ENCODE measurements at regions not wholly inside any gene's neighbourhood (a gene's known extent, or its start where the extent isn't known, plus 50 kb on each side); places are given as distances from the start of the nearest gene placed in this dataset.
"Not testable (repeated sequence)": the region's sequence is repeated elsewhere in the genome, so short reads cannot be mapped to it uniquely, and the experiment has no call there.

DNA sequence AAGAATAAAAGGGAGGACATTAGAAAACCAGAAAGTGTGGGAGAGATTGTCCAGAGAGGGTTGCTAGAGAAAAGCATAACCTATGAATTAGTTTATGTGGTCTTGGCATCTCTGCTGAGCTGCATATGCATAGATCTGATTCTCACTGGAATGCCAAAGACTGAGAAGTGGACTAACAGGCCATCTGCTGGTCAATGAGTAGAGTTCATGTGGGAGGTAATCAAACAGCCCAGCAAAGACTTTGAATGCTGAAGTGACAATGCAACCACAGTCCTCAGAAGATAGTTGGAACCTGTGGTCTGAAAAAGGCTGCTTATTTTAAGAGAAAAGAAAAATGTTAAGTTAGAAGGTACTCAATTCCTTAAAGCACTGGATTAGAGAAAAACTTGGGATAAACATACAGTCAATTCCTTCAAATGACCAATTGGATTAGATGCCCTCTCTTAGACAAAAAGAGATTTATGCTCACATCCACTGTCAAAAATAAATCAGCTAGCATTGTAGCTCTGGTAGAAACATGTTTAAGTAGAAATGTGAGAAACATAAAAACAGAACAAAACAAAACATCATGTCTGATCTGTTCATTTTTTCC is 382.8 kb downstream of the AMY1C start:
- no peaks in the 10 kb centered on the region for H3K9me3 ChIP-seq (replicated peaks; ENCODE audit: insufficient read depth, low read length)
- no peak overlapping the region for H3K27ac ChIP-seq (ENCODE audit: low read length)
- H3K79me2 ChIP-seq (ENCODE audit: low read length), result no peaks in the 10 kb centered on the region
- no peak overlapping the region for H3K4me3 ChIP-seq (ENCODE audit: low read length)
- H3K36me3 ChIP-seq (replicated peaks; ENCODE audit: insufficient read depth, low read length), result no peaks in the 10 kb centered on the region
- H3F3A ChIP-seq (ENCODE audit: insufficient read depth, low read length), result no peaks in the 10 kb centered on the region
- H3K4me1 ChIP-seq (ENCODE audit: low read length), result no peaks in the 10 kb centered on the region
- H4K20me1 ChIP-seq (ENCODE audit: insufficient read depth, low read length), result no peaks in the 10 kb centered on the region
- DNase-seq, result peak; percentile 48
- no peak overlapping the region for H2AFZ ChIP-seq (ENCODE audit: low read length)
- no peak overlapping the region for H3K4me2 ChIP-seq (ENCODE audit: low read depth, low read length)
- H3K9ac ChIP-seq (ENCODE audit: low read length), result no peak overlapping the region
- no peaks in the 10 kb centered on the region for H3K9me2 ChIP-seq (replicated peaks; ENCODE audit: insufficient read depth, low read length)
- no peaks in the 10 kb centered on the region for H3K27me3 ChIP-seq (replicated peaks; ENCODE audit: insufficient read depth, low read length)
- TF ChIP-seq, protein P1, sequence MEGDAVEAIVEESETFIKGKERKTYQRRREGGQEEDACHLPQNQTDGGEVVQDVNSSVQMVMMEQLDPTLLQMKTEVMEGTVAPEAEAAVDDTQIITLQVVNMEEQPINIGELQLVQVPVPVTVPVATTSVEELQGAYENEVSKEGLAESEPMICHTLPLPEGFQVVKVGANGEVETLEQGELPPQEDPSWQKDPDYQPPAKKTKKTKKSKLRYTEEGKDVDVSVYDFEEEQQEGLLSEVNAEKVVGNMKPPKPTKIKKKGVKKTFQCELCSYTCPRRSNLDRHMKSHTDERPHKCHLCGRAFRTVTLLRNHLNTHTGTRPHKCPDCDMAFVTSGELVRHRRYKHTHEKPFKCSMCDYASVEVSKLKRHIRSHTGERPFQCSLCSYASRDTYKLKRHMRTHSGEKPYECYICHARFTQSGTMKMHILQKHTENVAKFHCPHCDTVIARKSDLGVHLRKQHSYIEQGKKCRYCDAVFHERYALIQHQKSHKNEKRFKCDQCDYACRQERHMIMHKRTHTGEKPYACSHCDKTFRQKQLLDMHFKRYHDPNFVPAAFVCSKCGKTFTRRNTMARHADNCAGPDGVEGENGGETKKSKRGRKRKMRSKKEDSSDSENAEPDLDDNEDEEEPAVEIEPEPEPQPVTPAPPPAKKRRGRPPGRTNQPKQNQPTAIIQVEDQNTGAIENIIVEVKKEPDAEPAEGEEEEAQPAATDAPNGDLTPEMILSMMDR (IDR thresholded peaks at IDR 0.05; ENCODE audit: low read length), result peak; percentile 47
- no peak for TF ChIP-seq EZH2 (optimal IDR thresholded peaks at IDR 0.05; ENCODE audit: low read depth, low read length)
- TF ChIP-seq EZH2phosphoT487 (IDR thresholded peaks at IDR 0.05; ENCODE audit: low read length), result no peak

DNA sequence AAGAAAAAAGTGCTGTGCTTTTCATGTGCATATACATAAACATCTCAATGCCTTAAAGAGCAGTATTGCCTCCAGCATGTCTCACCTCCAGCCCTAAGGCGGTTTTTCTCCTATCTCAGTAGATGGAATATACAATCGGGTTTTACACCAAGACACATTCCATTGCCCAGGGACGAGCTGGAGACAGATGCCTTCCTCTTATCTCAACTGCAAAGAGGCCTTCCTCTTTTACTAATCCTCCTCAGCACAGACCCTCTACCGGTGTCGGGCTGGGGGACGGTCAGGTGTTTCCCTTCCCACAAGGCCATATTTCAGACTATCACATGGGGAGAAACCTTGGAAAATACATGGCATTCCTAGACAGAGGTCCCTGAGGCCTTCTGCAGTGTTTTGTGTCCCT is 385.3 kb downstream of the AMY1C start:
- H4K20me1 ChIP-seq (ENCODE audit: insufficient read depth, low read length); H3K9me3 ChIP-seq (replicated peaks; ENCODE audit: insufficient read depth, low read length); H3K79me2 ChIP-seq (ENCODE audit: low read length); H2AFZ ChIP-seq (ENCODE audit: low read length); H3K4me2 ChIP-seq (ENCODE audit: low read depth, low read length); H3K9ac ChIP-seq (ENCODE audit: low read length); DNase-seq; H3K4me3 ChIP-seq (ENCODE audit: low read length); H3K27ac ChIP-seq (ENCODE audit: low read length); H3F3A ChIP-seq (ENCODE audit: insufficient read depth, low read length); H3K36me3 ChIP-seq (replicated peaks; ENCODE audit: insufficient read depth, low read length); H3K27me3 ChIP-seq (replicated peaks; ENCODE audit: insufficient read depth, low read length); H3K4me1 ChIP-seq (ENCODE audit: low read length); H3K9me2 ChIP-seq (replicated peaks; ENCODE audit: insufficient read depth, low read length): not testable (repeated sequence)

DNA sequence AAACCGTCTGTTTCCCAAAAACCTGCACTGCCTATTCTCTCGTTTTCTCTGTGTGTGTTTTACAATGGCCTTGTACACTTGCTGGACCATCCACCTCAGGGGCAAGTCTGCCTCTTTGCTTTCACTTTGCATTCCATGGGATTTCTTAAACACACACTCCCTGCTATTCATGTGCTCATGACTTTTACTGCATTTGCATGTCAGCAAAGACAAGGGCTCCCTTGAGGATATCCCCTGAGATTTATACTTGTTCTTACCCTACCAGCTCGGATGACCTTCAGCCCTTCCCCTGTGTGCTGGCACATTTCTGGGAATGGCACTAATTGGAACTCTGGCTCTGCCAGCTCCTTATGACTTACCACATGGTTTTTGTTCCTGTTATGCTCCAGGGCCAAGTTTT is 386.9 kb downstream of the AMY1C start:
- Histone ChIP-seq H3K9ac (ENCODE audit: low read length) (no peak overlapping the region), H3K9me2 (replicated peaks; ENCODE audit: insufficient read depth, low read length) (no peaks in the 10 kb centered on the region), H2AFZ (ENCODE audit: low read length) (no peak overlapping the region), H3K79me2 (ENCODE audit: low read length) (no peaks in the 10 kb centered on the region), H3K36me3 (replicated peaks; ENCODE audit: insufficient read depth, low read length) (no peaks in the 10 kb centered on the region), H3K4me3 (ENCODE audit: low read length) (no peak overlapping the region), H3K4me1 (ENCODE audit: low read length) (no peaks in the 10 kb centered on the region), H3K27me3 (replicated peaks; ENCODE audit: insufficient read depth, low read length) (no peaks in the 10 kb centered on the region), H3F3A (ENCODE audit: insufficient read depth, low read length) (no peaks in the 10 kb centered on the region), H3K27ac (ENCODE audit: low read length) (no peak overlapping the region), H3K4me2 (ENCODE audit: low read depth, low read length) (no peak overlapping the region), H3K9me3 (replicated peaks; ENCODE audit: insufficient read depth, low read length) (no peaks in the 10 kb centered on the region), H4K20me1 (ENCODE audit: insufficient read depth, low read length) (no peaks in the 10 kb centered on the region)
- TF ChIP-seq, protein P1 (IDR thresholded peaks at IDR 0.05; ENCODE audit: low read length), result no peak
- no peak for TF ChIP-seq EZH2phosphoT487 (IDR thresholded peaks at IDR 0.05; ENCODE audit: low read length)
- no peak for TF ChIP-seq EZH2 (optimal IDR thresholded peaks at IDR 0.05; ENCODE audit: low read depth, low read length)
- no peak for DNase-seq

DNA sequence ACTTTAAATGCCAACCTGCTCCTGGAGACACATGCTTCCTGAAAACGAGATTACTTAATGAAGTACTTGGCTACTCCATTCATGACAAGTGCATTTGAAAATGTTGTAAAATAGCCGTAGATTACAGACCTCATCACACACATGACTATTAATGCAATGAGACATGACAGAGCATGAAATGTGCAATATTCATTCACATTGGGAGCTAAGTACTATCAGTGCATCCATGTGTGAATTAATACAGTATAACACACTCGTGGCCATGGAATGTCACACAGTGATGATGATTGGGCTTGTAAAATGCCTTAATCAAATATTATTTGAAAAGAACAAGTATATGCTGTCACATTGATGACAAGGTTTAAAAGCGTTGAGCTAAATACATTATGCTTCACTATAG is 407.0 kb downstream of the AMY1C start:
- H2AFZ ChIP-seq (ENCODE audit: low read length), result no peak overlapping the region
- TF ChIP-seq EZH2 (optimal IDR thresholded peaks at IDR 0.05; ENCODE audit: low read depth, low read length), result no peak
- TF ChIP-seq, protein P1 (IDR thresholded peaks at IDR 0.05; ENCODE audit: low read length), result no peak
- no peak for TF ChIP-seq EZH2phosphoT487 (IDR thresholded peaks at IDR 0.05; ENCODE audit: low read length)
- no peaks in the 10 kb centered on the region for H4K20me1 ChIP-seq (ENCODE audit: insufficient read depth, low read length)
- H3K79me2 ChIP-seq (ENCODE audit: low read length), result no peaks in the 10 kb centered on the region
- no peak overlapping the region for H3K27ac ChIP-seq (ENCODE audit: low read length)
- DNase-seq, result no peak
- no peaks in the 10 kb centered on the region for H3K4me1 ChIP-seq (ENCODE audit: low read length)
- H3K4me3 ChIP-seq (ENCODE audit: low read length), result no peak overlapping the region
- H3K36me3 ChIP-seq (replicated peaks; ENCODE audit: insufficient read depth, low read length), result no peaks in the 10 kb centered on the region
- no peaks in the 10 kb centered on the region for H3F3A ChIP-seq (ENCODE audit: insufficient read depth, low read length)
- H3K9me3 ChIP-seq (replicated peaks; ENCODE audit: insufficient read depth, low read length), result no peaks in the 10 kb centered on the region
- H3K27me3 ChIP-seq (replicated peaks; ENCODE audit: insufficient read depth, low read length), result no peaks in the 10 kb centered on the region
- H3K9me2 ChIP-seq (replicated peaks; ENCODE audit: insufficient read depth, low read length), result no peaks in the 10 kb centered on the region
- no peak overlapping the region for H3K4me2 ChIP-seq (ENCODE audit: low read depth, low read length)
- H3K9ac ChIP-seq (ENCODE audit: low read length), result no peak overlapping the region

Measured in MM.1S (cell line).